ENCODE measurements at regions not wholly inside any gene's neighbourhood (a gene's known extent, or its start where the extent isn't known, plus 50 kb on each side); places are given as distances from the start of the nearest gene placed in this dataset.

DNA sequence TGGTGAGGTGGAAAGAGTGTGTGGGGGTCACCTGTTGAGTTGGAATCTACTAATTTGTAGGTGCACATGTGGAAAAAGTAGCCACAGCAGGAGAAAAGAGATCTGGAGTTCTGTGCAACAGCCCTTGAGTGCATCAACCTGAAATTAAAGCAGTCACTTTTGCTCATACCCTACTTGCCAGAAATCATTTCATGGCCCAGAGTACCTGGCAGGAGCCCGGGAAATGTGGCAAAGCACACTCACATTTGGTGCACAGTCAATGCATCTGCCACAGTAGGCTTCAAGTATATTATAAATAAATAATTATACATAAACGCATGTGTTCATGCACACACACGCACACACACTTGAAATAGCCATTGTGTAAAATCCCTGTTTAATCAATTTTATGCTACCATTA is 203.0 kb downstream of the ICE1 start:
- H3K4me3 ChIP-seq (ENCODE audit: low read depth, low read length): no peak overlapping the region
- TF ChIP-seq, protein P1, sequence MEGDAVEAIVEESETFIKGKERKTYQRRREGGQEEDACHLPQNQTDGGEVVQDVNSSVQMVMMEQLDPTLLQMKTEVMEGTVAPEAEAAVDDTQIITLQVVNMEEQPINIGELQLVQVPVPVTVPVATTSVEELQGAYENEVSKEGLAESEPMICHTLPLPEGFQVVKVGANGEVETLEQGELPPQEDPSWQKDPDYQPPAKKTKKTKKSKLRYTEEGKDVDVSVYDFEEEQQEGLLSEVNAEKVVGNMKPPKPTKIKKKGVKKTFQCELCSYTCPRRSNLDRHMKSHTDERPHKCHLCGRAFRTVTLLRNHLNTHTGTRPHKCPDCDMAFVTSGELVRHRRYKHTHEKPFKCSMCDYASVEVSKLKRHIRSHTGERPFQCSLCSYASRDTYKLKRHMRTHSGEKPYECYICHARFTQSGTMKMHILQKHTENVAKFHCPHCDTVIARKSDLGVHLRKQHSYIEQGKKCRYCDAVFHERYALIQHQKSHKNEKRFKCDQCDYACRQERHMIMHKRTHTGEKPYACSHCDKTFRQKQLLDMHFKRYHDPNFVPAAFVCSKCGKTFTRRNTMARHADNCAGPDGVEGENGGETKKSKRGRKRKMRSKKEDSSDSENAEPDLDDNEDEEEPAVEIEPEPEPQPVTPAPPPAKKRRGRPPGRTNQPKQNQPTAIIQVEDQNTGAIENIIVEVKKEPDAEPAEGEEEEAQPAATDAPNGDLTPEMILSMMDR (IDR thresholded peaks at IDR 0.05; ENCODE audit: insufficient read depth, low read depth, low read length, missing control alignments): no peak
- DNase-seq (ENCODE audit: low read depth): no peak

DNA sequence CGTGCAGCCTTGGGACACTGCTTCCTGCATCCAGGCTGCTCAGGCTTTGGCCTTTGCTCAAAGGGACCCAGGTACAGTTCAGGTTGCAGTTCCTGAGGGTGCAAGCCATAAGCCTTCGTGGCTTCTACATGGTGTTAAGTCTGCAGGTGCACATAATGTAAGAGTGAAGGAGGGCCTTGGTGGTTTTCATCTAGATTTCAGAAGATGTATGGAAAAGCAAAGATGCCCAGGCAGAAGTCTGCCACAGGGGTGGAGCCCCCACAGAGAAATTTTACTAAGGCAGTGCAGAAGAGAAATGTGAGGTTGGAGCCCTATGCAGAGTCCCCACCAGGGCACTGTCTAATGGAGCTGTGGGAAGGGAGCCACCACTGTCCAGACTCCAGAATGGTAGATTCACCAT is 200.9 kb downstream of the ICE1 start:
- H3K4me3 ChIP-seq (ENCODE audit: low read depth, low read length): no peak overlapping the region
- TF ChIP-seq, protein P1 (IDR thresholded peaks at IDR 0.05; ENCODE audit: insufficient read depth, low read depth, low read length, missing control alignments): no peak
- DNase-seq (ENCODE audit: low read depth): no peak

DNA sequence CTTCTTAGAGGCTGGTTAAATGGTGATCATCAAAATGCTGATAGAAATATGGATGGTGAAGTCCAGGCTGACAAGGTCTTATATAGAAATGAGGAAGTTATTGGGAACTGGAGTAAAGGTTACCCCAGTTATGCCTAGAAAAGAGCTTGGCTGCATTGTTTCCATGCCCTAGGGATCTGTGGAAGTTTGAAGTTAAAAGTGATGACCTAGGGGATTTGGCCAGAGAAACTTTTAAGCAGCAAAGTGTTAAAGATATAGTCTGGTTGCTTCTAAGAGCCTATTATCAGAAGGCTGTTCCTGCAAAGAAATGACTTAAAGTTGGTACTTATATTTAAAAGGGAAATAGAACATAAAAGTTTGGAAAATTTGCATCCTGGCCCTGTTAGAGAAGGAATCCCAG is 200.3 kb downstream of the ICE1 start:
- no peak for DNase-seq (ENCODE audit: low read depth)
- H3K4me3 ChIP-seq (ENCODE audit: low read depth, low read length): no peak overlapping the region
- TF ChIP-seq, protein P1 (IDR thresholded peaks at IDR 0.05; ENCODE audit: insufficient read depth, low read depth, low read length, missing control alignments): no peak

DNA sequence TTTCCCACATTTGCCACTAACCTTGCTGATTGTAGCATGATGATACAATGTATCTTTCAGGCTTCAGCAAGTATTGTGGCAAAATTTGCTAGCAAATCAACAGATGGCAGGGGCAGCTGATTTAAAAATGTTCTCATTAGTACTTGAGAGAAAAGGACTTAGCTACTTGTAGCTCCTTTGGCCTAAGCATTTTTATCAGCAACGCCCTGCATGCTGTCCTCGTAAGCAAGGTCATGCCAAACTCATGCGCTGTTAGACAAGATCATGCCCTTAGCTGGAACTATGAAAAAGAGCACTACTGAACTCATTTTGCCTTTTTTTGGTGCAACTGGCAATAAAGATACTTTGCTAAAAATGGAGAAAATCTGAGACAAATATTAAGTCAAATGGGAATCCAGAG is 197.1 kb downstream of the ICE1 start:
- H3K4me3 ChIP-seq (ENCODE audit: low read depth, low read length): no peak overlapping the region
- TF ChIP-seq, protein P1 (IDR thresholded peaks at IDR 0.05; ENCODE audit: insufficient read depth, low read depth, low read length, missing control alignments): no peak
- no peak for DNase-seq (ENCODE audit: low read depth)

DNA sequence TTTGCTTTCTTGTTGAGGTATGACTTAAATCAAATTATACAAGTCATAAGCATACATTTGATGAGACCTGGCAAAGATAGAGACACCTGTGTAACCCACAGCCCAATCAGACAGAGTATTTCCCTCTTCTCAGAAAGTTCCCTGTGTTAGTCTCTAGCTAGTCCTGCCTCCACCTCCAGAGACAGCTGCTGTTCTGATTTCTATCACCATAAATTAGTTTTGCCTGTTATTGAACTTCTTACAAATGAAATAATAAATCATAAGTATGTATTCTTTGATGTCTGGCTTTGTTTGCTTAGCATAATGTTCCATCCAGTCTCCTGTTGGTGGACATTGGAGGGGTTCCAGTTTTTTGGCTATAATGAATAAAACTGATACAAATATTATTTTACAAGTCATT is 194.5 kb downstream of the ICE1 start:
- TF ChIP-seq, protein P1 (IDR thresholded peaks at IDR 0.05; ENCODE audit: insufficient read depth, low read depth, low read length, missing control alignments): no peak
- DNase-seq (ENCODE audit: low read depth): no peak
- no peak overlapping the region for H3K4me3 ChIP-seq (ENCODE audit: low read depth, low read length)

DNA sequence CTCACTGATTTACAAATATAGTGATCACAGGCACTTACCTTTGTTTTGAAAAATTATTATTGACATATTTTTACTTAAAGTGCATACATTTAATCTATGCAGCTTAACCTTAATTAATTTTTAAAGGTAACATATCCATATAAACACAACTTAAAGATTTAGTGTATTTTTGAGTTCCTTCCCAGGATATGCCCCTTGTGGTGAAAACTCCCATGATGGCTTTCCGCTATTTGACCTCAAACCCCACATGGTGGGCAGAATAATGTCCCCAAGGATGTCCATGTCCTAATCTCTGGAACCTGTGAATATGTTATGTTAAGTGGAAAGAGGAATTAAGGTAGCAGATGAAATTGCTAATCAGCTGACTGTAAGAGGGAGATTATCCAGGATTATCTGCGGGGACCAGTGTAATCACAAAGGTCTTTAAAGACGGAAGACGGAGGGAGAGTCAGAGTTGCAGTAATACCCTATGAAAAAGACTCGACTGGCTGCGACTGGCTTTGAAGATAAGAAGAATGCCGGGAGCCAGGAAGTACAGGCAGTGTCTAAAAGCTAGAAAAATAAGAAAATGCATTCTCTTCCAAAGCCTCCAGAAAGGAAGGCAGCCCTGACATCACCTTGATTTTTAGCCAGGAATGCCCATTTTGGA is 193.9 kb downstream of the ICE1 start:
- H3K4me3 ChIP-seq (ENCODE audit: low read depth, low read length): no peak overlapping the region
- TF ChIP-seq, protein P1 (IDR thresholded peaks at IDR 0.05; ENCODE audit: insufficient read depth, low read depth, low read length, missing control alignments): no peak
- no peak for DNase-seq (ENCODE audit: low read depth)

DNA sequence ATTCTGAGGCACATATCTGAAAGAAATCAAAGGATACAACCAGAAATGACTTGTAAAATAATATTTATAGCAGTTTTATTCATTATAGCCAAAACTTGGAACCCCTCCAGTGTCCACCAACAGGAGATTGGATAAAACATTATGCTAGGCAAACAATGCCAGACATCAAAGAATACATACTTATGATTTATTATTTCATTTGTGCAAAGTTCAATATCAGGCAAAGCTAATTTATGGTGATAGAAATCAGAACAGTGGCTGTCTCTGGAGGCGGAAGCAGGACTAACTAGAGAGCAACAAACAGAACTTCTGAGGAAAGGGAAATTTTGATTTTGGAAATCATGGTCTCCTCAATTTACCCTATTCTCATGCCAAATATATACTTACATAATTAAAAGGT is 193.1 kb downstream of the ICE1 start:
- DNase-seq (ENCODE audit: low read depth): no peak

More for the DNA sequence above, 193.1 kb downstream of the ICE1 start:
- no peak overlapping the region for H3K4me3 ChIP-seq (ENCODE audit: low read depth, low read length)
- TF ChIP-seq, protein P1 (IDR thresholded peaks at IDR 0.05; ENCODE audit: insufficient read depth, low read depth, low read length, missing control alignments): no peak
